SKM-1 treated with dmso at 0.1 percent for 144 hours (cell line): ENCODE measurements at regions not wholly inside any gene's neighbourhood (a gene's known extent, or its start where the extent isn't known, plus 50 kb on each side); places are given as distances from the start of the nearest gene placed in this dataset.
"Not testable (repeated sequence)": the region's sequence is repeated elsewhere in the genome, so short reads cannot be mapped to it uniquely, and the experiment has no call there.

Experiments
- DNase-seq: peaks from one replicate; lab custom pipeline; 2025; ENCODE audit not compliant: unreplicated experiment; lab: John Stamatoyannopoulos, UW

- no peak for DNase-seq
These were observed 191.3 kb upstream of the KCNJ3 start for GRCh38 chr2:154507186-154507585.

DNA sequence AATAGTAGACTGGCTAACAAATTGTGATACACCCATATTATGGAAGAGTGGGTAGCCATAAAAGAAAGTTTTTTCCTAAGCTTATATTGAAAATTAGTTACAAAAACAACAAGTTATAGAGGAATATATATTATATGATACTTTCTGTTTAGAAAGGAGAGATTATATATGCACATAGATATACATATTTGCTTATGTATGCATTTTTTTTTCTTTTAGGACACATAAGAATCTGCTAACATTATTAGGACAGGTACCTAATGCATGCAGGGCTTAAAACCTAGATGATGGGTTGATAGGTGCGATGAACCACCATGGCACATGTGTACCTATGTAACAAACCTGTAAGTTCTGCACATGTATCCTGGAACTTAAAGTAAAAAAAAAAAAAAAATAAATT, 179.6 kb upstream of the KCNJ3 start:
- DNase-seq: no peak

DNA sequence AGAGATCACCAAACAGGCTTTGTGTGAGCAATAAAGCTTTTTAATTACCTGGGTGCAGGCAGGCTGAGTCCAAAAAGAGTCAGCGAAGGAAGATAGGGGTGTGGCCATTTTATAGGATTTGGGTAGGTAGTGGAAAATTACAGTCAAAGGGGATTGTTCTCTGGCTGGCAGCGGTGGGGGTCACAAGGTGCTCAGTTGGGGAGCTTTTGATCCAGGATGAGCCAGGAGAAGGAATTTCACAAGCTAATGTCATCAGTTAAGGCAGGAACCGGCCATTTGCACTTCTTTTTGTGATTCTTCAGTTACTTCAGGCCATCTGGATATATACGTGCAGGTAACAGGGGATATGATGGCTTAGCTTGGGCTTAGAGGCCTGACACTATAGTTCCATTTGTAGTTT, 177.5 kb upstream of the KCNJ3 start:
- DNase-seq: not testable (repeated sequence)

DNA sequence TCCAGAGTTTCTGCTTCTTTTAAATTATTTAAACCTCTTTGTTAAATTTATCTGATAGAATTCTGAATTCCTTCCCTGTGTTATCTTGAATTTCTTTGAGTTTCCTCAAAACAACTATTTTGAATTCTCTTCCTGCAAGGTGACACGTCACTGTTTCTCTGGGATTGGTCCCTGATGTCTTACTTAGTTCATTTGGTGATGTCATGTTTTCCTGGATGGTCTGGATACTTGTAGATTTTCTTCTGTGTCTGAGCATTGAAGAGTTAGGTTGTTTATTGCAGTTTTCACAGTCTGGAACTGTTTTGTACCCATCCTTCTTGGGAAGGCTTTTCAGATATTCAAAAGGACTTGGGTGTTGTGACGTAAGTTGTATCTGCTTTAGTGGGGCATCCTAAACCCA, 172.3 kb upstream of the KCNJ3 start:
- no peak for DNase-seq

DNA sequence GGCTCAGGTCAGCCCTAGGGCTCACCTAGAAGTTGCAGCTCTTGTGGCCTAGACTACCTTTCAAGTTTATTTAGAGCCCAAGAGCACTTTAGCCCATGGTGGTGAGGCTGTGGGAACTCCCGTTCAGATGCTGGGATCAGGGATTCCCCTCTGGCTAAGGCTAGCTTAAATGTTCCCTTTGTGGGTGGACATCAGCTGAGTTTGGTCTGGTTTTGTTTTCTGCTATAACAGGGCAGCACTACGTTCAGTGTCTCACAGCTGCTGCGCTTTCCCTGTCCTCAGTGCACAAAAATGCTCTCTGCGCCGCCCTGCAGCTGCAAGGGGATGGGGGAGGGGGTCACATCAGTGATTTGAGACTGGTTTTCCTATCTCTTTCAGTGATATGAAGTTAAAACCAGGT, 170.5 kb upstream of the KCNJ3 start:
- no peak for DNase-seq

DNA sequence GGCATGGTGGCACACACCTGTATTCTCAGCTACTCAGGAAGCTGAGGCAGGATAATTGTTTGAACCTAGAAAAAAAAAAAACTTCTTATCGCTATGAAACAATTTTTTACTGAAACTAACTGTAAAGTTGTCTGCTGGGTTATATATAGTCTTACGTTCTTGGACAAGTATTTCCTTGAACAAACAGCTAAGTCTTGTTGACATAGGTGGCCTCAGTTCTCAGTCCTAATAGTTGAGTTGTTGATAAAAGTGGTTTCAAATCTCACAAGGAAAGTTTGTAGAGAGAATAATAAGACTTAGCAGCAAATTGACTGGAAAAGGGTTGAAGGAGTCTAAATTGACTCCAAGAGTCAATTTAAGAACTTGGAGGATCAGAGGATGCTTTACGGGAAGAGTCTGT, 166.5 kb upstream of the KCNJ3 start:
- no peak for DNase-seq

GRCh38 chr2:154532763-154533162, 165.7 kb upstream of the KCNJ3 start:
- no peak for DNase-seq

- no peak for DNase-seq
These were observed 165.1 kb upstream of the KCNJ3 start for GRCh38 chr2:154533300-154533940.

DNA sequence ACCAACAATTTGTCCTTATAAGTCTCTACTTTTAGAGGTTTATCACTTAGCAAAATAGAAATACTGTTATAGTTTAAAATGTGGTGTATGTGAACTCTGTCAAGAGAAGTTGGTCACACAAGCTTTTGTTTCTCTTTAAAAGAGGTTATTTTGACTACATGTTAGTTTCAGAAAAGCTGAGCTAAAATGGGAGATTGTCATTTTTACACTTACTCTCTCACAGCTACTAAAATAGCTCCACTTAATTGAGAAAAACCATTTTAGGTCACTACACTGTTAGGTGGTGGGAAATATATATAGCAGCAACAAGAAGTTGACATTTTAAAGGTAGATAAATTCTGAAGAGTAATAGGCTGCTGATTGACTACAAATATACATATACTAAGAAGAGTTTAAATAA, 161.5 kb upstream of the KCNJ3 start:
- no peak for DNase-seq

- DNase-seq: no peak
These were observed 160.5 kb upstream of the KCNJ3 start for GRCh38 chr2:154537843-154538450.

GRCh38 chr2:154546341-154546740, 152.2 kb upstream of the KCNJ3 start:
- DNase-seq: no peak

- no peak for DNase-seq
These were observed 148.6 kb upstream of the KCNJ3 start for GRCh38 chr2:154549869-154550268.

GRCh38 chr2:154551649-154552048, 146.8 kb upstream of the KCNJ3 start:
- DNase-seq: no peak

DNA sequence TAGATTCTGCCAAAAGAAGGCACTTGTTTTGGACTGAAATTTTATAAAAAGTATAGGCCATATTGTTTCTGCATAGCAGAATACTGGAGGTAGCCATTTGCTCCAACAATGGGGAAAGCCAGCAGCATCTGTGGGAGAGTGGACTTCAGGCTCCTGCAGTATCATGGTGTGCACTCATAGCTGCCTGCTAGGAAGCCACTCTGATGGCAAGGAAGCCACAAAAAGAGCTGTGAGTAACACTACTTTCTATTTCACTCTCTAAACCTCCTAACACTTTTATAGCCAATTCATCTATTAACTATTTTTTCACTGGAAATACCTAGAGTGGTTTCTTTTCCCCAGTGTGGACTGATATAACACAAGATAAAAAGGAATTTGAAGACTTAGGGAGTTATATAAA, 144.4 kb upstream of the KCNJ3 start:
- DNase-seq: no peak

GRCh38 chr2:154555710-154556109, 142.8 kb upstream of the KCNJ3 start:
- DNase-seq: no peak

DNA sequence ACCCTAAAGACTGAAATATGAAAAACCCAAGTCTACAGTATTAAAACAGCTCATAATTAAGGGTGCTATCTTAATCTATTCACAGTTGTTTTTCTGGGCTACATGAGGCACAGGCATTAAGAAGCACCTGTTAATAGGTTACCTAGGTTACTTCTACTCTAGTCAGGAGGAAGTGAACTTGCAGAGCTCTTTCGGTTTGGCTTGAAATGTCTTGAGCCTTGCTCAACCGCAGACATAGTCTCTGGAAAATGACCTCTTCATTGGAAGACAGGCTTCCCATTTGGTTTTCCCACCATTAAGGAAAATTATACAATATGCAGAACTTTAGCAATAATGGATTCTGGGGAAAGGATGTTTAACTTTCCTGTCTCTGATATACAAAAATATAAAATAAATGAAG, 142.3 kb upstream of the KCNJ3 start:
- DNase-seq: no peak

DNA sequence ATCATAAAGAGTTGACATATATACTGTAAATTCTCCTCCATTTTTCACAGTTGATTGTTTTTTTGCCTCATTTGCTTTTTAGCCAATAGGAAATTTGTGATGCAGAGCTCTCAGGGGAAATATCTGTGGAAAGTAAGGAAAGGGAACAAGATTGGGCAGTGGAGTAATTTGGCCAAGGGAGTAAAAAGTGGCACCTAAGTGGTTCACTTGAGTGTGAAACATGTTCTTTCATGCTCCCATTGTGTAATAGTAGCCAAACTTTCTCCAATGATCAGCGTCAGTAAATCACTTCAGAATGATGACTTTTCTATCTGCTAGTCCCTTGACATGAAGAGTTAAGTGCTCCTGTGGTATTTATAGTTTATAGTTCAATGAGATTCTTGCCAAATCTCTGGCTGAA, 141.9 kb upstream of the KCNJ3 start:
- DNase-seq: no peak

GRCh38 chr2:154557906-154558305, 140.6 kb upstream of the KCNJ3 start:
- DNase-seq: no peak

GRCh38 chr2:154565433-154565832, 133.1 kb upstream of the KCNJ3 start:
- DNase-seq: no peak

GRCh38 chr2:154568413-154568812, 130.1 kb upstream of the KCNJ3 start:
- no peak for DNase-seq

GRCh38 chr2:154570501-154570900, 128.0 kb upstream of the KCNJ3 start:
- DNase-seq: no peak

- DNase-seq: not testable (repeated sequence)
These were observed 121.8 kb upstream of the KCNJ3 start for GRCh38 chr2:154576699-154577098.

GRCh38 chr2:154577390-154577789, 121.1 kb upstream of the KCNJ3 start:
- no peak for DNase-seq
